ENCODE measurements at regions not wholly inside any gene's neighbourhood (a gene's known extent, or its start where the extent isn't known, plus 50 kb on each side); places are given as distances from the start of the nearest gene placed in this dataset.
A peak's percentile ranks its signal among the peaks of the same experiment; 100 is the strongest.

DNA sequence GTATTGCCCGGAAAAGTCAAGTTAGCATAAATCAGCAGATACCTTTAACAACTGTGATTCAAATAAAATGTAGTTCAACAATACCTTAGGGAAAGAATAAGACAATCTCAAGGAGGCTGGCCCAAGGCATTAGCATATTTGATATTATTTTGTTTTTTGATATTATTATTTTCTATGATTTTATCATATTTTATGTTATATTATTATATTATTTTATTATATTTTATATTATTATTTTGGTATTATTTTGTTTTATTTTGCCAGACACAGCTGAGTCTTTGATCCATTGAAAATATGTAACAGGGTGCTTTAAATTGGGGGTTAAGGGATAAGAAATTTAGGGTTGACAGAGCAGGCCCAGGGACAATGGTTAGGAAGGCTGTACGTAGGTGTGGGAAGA lies 607.9 kb upstream of the USP15 start:
- no peak overlapping the region for H3K27ac ChIP-seq
- H3K36me3 ChIP-seq (replicated peaks), result no peaks in the 10 kb centered on the region
- H3K4me3 ChIP-seq (ENCODE audit: low read depth, low read length), result no peak overlapping the region
- H3K27me3 ChIP-seq (replicated peaks), result no peaks in the 10 kb centered on the region
- TF ChIP-seq, protein P1, sequence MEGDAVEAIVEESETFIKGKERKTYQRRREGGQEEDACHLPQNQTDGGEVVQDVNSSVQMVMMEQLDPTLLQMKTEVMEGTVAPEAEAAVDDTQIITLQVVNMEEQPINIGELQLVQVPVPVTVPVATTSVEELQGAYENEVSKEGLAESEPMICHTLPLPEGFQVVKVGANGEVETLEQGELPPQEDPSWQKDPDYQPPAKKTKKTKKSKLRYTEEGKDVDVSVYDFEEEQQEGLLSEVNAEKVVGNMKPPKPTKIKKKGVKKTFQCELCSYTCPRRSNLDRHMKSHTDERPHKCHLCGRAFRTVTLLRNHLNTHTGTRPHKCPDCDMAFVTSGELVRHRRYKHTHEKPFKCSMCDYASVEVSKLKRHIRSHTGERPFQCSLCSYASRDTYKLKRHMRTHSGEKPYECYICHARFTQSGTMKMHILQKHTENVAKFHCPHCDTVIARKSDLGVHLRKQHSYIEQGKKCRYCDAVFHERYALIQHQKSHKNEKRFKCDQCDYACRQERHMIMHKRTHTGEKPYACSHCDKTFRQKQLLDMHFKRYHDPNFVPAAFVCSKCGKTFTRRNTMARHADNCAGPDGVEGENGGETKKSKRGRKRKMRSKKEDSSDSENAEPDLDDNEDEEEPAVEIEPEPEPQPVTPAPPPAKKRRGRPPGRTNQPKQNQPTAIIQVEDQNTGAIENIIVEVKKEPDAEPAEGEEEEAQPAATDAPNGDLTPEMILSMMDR (IDR thresholded peaks at IDR 0.05; ENCODE audit: low read depth, low read length, missing control alignments), result no peak
- DNase-seq, result no peak
- in situ Hi-C loops (cut with HindIII; ENCODE audit: low pct_ligation_motif_present, low sequenced_read_pairs), result no loop called here

DNA sequence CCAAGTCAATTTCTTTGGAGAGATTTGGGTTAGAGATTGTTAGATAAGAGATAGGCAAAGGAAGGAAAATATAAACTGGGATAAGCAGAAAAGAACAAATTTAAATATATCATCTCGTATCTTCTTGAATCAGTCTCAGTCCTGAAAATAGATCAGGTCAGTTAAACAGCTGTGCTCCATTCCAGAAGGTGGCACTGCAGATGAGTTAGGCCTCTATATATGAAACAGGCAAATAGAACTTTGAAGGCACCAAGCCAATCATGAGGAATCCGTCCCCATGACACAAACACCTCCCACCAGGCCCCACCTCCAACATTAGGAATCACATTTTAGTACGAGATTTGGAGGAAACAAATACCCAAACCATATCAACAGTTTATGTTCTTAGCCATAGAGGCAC lies 605.5 kb upstream of the USP15 start:
- TF ChIP-seq, protein P1 (IDR thresholded peaks at IDR 0.05; ENCODE audit: low read depth, low read length, missing control alignments), result peak; percentile 42
- no peak overlapping the region for H3K27ac ChIP-seq
- no peaks in the 10 kb centered on the region for H3K36me3 ChIP-seq (replicated peaks)
- peak; percentile 34 for DNase-seq
- in situ Hi-C loops (cut with HindIII; ENCODE audit: low pct_ligation_motif_present, low sequenced_read_pairs), result no loop called here
- H3K4me3 ChIP-seq (ENCODE audit: low read depth, low read length), result no peak overlapping the region
- H3K27me3 ChIP-seq (replicated peaks), result no peaks in the 10 kb centered on the region

DNA sequence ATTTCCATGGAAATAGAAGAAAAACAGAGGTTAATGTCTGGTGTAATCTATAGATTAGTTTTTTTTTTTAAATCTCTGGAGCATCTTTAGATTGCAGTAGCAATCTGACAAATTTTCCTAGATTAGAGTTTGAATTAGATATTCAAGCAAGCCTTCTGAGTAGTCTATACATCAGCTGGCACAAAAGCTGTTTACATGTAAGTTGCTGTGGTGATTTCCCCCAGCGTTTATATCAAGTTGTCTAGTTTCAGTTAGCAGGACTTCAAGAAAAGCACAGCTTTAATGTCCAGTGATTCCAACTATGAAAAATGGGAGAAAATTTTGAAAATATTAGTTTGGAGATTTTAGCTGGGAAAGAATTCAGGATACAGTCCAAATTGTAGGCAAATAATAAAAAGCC lies 605.0 kb upstream of the USP15 start:
- Histone ChIP-seq H3K27ac (no peak overlapping the region), H3K36me3 (replicated peaks) (no peaks in the 10 kb centered on the region), H3K27me3 (replicated peaks) (no peaks in the 10 kb centered on the region), H3K4me3 (ENCODE audit: low read depth, low read length) (no peak overlapping the region)
- DNase-seq, result no peak
- in situ Hi-C loops (cut with HindIII; ENCODE audit: low pct_ligation_motif_present, low sequenced_read_pairs), result no loop called here
- TF ChIP-seq, protein P1 (IDR thresholded peaks at IDR 0.05; ENCODE audit: low read depth, low read length, missing control alignments), result no peak

DNA sequence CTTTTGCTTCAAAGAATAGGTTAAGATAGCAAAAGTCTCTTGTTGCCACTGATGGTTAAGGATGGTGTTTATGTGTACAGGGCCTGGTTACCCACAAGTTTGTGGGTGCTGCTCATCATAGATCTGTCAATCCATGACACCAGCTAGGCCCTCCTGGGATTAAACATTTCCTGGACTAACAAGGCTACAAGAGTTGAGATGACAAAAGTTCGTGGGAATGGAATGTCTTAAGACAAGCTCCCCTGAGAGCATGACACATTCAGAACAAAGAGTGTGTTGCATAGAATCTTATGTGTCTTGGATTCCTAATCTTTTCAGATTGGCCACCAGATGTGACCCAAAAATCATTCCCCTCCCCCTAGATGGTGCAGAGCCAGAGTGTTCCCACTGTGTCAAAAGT lies 592.5 kb upstream of the USP15 start:
- Histone ChIP-seq H3K36me3 (replicated peaks) (no peaks in the 10 kb centered on the region), H3K27me3 (replicated peaks) (no peaks in the 10 kb centered on the region), H3K4me3 (ENCODE audit: low read depth, low read length) (no peak overlapping the region), H3K27ac (peak overlapping the region; percentile 5)
- TF ChIP-seq, protein P1 (IDR thresholded peaks at IDR 0.05; ENCODE audit: low read depth, low read length, missing control alignments), result no peak
- DNase-seq, result peak; percentile 76
- in situ Hi-C loops (cut with HindIII; ENCODE audit: low pct_ligation_motif_present, low sequenced_read_pairs), result no loop called here

DNA sequence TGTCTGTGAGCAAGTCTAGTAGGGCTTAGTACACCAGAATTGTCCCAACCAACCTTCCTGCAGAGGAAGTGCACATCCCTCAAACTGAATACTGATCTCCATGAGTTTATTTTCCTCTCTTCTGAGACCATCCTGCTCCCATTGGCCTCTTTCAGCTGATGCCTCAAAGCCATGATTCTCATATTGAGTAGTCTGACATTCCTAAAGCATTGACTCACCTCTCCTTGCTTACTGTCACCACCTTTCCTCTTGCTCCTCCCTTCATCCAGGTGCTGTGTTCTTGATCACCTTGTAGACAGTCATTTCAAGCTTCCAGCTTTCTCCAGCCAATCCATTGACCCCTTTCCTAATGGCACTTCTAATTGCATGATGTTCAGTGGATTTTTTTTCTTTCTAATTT lies 583.7 kb upstream of the USP15 start:
- DNase-seq, result no peak

DNA sequence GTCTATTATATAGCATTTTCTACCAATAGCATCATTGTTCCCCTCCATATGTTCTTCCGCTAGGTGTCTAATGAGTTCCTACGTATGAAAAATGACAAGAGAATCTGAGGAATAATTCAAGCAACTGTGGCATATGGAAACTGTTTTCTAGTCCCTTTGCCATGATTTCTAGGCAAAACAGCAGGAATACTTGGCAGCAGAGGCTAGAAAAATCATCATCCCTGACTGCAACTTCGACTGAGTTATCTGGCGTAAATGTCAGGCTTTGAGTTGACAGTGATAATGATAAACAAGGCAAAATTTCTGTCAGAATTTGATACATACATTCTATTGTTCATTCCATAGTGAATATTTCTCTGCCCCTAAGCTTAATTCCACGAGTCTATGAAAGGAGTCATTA lies 572.8 kb upstream of the USP15 start:
- Histone ChIP-seq H3K27ac (no peak overlapping the region), H3K36me3 (replicated peaks) (no peaks in the 10 kb centered on the region), H3K27me3 (replicated peaks) (no peaks in the 10 kb centered on the region), H3K4me3 (ENCODE audit: low read depth, low read length) (no peak overlapping the region)
- TF ChIP-seq, protein P1 (IDR thresholded peaks at IDR 0.05; ENCODE audit: low read depth, low read length, missing control alignments), result no peak
- in situ Hi-C loops (cut with HindIII; ENCODE audit: low pct_ligation_motif_present, low sequenced_read_pairs), result no loop called here
- DNase-seq, result no peak

More for the DNA sequence above, 583.7 kb upstream of the USP15 start:
- Histone ChIP-seq H3K27ac (no peak overlapping the region), H3K27me3 (replicated peaks) (no peaks in the 10 kb centered on the region), H3K36me3 (replicated peaks) (no peaks in the 10 kb centered on the region), H3K4me3 (ENCODE audit: low read depth, low read length) (no peak overlapping the region)
- in situ Hi-C loops (cut with HindIII; ENCODE audit: low pct_ligation_motif_present, low sequenced_read_pairs), result no loop called here
- TF ChIP-seq, protein P1 (IDR thresholded peaks at IDR 0.05; ENCODE audit: low read depth, low read length, missing control alignments), result no peak

Measured in brain microvascular endothelial cell (primary cell).